GM18909 (cell line): ENCODE measurements at regions not wholly inside any gene's neighbourhood (a gene's known extent, or its start where the extent isn't known, plus 50 kb on each side); places are given as distances from the start of the nearest gene placed in this dataset.

ENCODE experiments used
- ATAC-seq: cut with Tn5 transposase; IDR thresholded peaks from one replicate; pipeline ENCODE4 v1.9.1; 2021; ENCODE audit warnings: mild to moderate bottlenecking; ENCODE audit not compliant: unreplicated experiment, poor library complexity

- no peak for ATAC-seq
These were observed 343.6 kb upstream of the NXPH2 start for GRCh38 chr2:139123795-139124194.

- no peak for ATAC-seq
These were observed 342.5 kb upstream of the NXPH2 start for GRCh38 chr2:139122711-139123158.

GRCh38 chr2:139099721-139100120 is 319.5 kb upstream of the NXPH2 start:
- ATAC-seq = no peak

GRCh38 chr2:139098961-139099360 is 318.8 kb upstream of the NXPH2 start:
- ATAC-seq = no peak

- ATAC-seq = no peak
These were observed 302.9 kb upstream of the NXPH2 start for GRCh38 chr2:139083121-139083520.

GRCh38 chr2:139080244-139080643 is 300.1 kb upstream of the NXPH2 start:
- ATAC-seq = no peak

- no peak for ATAC-seq
These were observed 299.1 kb upstream of the NXPH2 start for GRCh38 chr2:139079311-139079710.

- no peak for ATAC-seq
These were observed 298.2 kb upstream of the NXPH2 start for GRCh38 chr2:139078376-139078775.

- no peak for ATAC-seq
These were observed 297.0 kb upstream of the NXPH2 start for GRCh38 chr2:139077099-139077737.

GRCh38 chr2:139067874-139068273 is 287.7 kb upstream of the NXPH2 start:
- ATAC-seq = no peak

- ATAC-seq = no peak
These were observed 286.9 kb upstream of the NXPH2 start for GRCh38 chr2:139067072-139067471.

GRCh38 chr2:139064159-139064558 is 284.0 kb upstream of the NXPH2 start:
- ATAC-seq = no peak

- no peak for ATAC-seq
These were observed 279.4 kb upstream of the NXPH2 start for GRCh38 chr2:139059617-139060016.

GRCh38 chr2:139055202-139055601 is 275.0 kb upstream of the NXPH2 start:
- ATAC-seq = no peak

- no peak for ATAC-seq
These were observed 267.8 kb upstream of the NXPH2 start for GRCh38 chr2:139048017-139048416.

GRCh38 chr2:139045524-139045923 is 265.3 kb upstream of the NXPH2 start:
- ATAC-seq = no peak

GRCh38 chr2:139034064-139034463 is 253.9 kb upstream of the NXPH2 start:
- no peak for ATAC-seq

GRCh38 chr2:139033300-139033699 is 253.1 kb upstream of the NXPH2 start:
- no peak for ATAC-seq

GRCh38 chr2:139031722-139032121 is 251.5 kb upstream of the NXPH2 start:
- ATAC-seq = peak; percentile 66

- peak; percentile 45 for ATAC-seq
These were observed 240.1 kb upstream of the NXPH2 start for GRCh38 chr2:139020287-139020686.

GRCh38 chr2:139018252-139018651 is 238.1 kb upstream of the NXPH2 start:
- ATAC-seq = no peak

GRCh38 chr2:139007130-139007529 is 226.9 kb upstream of the NXPH2 start:
- ATAC-seq = no peak
